SKM-1 (cell line): ENCODE measurements at regions not wholly inside any gene's neighbourhood (a gene's known extent, or its start where the extent isn't known, plus 50 kb on each side); places are given as distances from the start of the nearest gene placed in this dataset.
"Not testable (repeated sequence)": the region's sequence is repeated elsewhere in the genome, so short reads cannot be mapped to it uniquely, and the experiment has no call there.

ENCODE experiments used
- DNase-seq: peaks from one replicate; lab custom pipeline; 2025; ENCODE audit not compliant: unreplicated experiment; lab: John Stamatoyannopoulos, UW

DNA sequence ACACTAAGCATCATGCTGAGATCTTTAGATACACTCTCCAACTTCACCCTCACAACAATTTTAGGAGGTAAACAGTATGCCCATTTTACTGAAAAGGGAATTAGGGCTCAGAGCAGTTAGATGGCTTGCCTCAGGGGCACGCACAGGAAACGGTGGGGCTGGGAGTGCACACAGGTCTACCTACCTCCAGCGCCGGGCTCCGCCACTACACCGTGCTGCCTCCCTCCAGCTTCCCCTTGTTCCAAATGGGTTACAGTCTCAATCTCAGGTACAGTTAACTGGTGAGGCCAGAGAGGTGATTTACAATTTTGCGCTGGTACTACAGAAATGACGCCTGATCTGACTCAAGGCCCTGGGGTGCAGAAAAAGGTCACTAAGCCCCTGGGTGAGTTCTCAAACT lies 142.0 kb downstream of the NOC3L start:
- DNase-seq = no peak

DNA sequence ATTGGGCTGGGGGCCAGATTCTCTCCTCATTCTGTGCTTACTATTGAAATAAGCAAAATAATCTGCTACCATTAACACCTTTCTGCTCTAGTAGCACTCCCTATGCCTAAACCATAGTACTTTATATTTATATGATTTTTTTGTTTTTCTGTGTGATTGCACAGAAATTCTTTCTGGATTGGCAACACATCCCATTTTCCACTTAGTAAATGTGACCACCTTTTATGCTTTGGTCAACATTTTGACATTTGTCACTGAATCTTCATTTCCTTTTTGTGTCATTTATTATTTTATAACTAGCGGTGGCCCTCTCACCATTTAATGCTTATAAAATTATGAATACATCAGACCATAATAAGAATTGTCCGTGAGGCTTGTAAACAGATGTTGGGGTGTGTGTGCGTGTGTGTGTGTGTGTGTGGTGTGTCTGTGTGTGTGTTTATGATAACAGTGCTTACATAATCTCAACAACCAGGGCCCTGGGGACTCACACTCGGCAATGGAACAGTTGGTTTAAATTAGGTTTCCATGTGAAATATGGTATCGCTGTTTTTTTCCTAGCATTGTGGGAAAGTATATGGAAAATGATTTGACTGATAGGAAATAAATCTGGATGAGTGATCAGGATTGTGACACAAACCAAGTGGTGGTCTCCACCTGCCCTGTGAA lies 138.9 kb downstream of the NOC3L start:
- no peak for DNase-seq

DNA sequence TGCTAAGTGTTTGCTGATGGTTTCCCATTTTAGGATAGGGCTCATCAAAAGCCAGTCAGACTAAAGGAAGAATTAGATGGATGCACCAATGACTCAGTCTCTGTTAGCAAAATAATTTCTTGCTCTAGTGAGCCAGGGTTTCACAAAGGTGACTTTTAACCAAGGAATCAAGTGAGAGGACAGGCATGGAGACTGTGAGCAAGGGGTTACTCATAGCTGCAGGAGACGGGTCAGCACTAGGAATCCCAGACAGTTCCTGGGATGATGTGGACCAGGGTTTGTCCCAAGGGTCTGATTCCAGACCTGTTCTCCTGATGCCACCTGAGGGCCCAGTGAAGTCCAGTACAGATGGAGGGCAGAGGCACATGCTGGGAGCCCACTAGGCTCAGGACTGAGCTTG lies 138.1 kb downstream of the NOC3L start:
- DNase-seq = no peak

DNA sequence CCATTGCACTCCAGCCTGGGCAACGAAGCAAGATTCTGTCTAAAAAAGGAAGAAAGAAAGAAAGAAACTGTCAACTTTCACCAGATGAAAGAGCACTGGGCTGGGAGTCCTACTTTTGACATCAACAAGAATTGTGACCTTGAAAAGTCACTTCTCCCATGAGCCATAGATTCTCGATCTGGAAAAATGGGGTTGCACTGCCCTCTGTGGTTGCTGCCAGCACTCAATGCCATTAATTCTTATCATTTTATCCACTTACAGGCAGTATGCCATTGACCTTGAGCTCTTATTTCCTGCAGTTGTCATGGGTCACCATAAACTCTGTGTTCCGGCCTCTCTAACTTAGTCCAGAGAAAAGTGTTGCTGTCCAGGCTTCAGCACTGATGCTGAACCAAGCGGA lies 137.2 kb downstream of the NOC3L start:
- DNase-seq = no peak

DNA sequence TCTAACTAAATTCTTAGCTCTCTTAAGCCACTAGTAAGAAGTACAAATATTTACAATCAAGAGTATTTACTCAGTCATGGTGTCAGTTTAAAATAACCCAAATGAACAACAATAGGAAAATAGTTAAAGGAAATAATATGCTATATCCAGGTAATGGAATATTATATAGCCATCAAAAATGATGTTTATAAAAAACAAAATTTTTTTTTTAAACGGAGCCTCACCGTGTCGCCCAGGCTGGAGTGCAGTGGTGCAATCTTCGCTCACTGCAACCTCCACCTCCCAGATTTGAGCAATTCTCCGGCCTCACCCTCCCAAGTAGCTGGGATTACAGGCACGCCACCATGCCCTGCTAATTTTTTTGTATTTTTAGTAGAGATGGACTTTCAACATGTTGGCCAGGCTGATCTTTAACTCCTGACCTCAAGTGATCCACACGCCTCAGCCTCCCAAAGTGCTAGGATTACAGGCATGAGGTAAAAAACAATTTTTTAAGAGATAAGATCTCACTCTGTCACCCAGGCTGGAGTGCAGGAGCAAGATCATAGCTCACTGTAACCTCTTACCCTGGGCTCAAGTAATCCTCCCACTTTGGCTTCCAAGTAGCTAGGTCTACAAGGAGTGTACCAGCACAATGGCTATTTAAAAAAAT lies 132.5 kb downstream of the NOC3L start:
- no peak for DNase-seq

DNA sequence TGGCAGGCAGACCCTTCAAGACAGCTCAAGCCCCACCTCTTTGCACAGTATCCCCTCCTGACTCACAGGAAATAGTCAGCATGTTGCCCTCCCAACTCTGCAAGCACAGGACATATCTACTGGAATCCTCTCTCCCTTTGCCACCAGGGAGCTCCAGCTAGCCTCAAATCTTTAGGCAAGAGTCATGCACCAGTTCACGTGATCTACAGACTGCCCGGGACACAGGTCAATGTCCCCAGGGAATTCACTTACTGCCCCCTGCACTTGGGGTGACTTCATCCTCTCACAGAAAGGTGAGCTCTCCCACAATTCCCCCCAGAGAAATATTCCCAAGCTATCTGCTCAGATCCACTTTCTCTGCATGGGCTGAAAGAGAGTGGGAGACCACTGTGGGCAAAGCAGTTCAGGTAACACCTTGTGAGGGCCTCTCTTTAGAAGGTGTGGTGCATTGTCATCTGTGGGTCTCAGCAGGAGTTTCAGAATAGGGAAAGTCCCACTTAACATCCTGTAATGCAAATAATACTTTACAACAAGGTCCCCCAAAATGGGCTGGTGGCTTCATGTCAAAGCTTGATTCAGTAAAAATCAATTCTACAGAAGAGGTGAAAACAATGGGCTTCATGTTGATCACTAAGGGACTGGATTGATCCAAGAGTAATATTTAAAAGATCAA lies 129.9 kb downstream of the NOC3L start:
- no peak for DNase-seq

DNA sequence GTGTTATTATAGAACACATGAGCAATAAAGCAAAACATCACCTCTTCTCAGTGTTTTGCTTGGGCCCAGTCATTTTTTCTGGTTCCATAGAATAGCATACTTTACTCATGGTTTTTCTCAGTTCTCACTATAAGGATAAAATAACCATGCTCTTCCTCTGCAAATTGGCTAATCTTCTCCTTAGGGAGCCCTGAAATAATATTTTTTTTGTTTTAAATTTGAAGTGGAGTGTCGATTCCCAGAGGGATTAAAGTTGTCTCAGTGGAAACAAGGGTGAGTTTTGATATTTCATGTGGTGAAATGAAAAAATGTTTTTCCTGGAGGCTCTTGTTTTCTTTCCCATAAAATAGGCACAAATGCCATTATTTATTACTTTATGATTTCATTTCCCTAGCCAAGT lies 127.3 kb downstream of the NOC3L start:
- no peak for DNase-seq

DNA sequence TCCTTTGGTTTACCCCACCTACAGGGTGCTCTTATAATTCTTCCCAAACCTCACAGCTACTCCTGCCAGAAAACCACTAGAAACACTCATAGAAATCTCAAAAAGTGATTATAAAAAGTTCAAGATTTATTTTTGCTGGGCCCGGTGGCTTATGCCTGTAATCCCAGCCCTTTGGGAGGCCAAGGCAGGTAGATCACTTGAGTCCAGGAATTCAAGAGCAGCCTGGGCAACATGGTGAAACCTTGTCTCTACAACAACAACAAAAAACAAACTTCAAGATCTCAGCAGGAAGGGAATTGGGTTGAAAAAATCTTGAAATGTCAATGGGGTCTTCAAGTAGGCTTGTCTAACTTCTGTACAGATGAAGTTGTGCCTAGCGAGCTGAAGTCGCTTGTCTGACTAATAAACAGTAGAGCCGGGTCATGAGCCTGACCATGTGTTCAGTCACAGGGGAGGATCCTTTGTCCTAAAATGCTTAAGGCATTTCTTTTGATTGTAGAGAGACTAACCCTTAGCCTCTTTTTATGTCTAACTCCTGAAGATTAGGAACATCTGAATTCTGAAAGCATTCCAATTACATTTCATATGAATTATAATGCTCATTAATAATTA lies 124.6 kb downstream of the NOC3L start:
- DNase-seq = no peak

DNA sequence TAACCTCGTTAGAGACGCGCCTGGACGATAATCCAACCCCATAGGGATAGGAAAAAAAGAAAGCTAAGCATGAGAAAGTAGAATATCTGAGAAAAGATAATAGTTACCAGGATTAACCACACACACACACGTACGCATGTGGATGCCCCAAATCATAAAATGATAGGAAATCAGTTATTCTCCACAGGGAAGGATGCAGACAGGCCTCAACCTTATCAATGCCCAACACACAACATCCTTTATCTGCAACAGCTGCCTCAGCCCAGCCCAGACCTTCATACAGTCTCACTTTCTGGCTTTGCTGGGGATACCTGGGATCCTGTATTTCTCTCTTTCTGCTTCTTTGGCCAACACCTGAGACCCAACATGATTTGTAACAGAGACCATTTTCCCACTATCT lies 123.0 kb downstream of the NOC3L start:
- no peak for DNase-seq

DNA sequence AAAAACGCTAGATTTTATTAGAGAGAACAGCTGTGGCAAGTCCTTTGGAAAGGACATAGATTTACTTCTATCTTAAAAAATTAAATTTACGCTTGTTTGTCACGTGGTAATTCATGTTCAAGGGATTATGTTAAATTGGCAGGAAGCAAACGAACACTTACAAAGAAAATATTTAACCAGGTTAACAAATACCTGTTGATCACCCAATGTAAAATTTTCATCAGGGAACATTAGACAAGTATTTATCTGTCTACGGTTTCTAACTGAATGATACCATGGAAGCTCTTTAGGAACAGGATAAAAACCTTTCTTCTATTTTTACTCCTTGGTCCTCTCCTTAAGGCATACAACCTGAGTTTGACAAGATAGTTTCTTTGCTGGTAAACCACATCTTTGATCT lies 122.2 kb downstream of the NOC3L start:
- no peak for DNase-seq

DNA sequence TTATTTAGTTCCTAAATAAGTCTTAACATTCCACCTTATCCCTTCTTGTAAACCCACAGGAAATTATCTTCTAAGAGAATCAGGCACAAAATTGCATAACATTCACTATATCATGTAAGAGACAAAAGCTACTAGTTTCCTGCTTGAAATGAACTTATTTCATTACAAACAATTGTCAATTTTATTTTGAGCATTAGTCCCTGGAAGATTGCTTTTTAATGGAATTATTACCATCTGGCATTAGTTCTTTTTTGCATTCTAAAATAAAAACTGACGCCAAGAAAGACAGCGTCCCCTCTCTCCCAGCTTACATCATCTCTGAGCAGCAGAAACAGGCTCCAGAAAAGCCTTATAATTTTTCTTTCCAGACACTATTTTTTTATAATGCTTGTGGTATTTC lies 121.8 kb downstream of the NOC3L start:
- no peak for DNase-seq

DNA sequence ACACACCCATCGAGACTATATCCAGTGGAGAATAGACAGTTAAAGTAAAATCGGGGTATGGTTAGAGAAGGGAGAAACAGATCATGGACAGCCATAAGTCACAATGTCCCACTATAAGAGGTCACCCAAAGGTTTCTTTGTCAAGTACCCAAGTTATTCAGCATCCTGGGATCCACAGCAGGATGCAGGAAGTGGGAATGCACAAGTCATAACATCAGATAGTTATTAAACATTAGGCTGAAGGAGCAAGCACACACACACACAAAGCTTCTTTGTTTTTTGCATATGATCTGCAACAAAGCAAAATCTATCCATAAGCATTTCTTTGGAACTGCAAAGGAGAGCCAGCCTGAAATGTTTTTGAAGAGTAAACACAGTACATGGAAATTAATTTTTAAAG lies 111.6 kb downstream of the NOC3L start:
- no peak for DNase-seq

DNA sequence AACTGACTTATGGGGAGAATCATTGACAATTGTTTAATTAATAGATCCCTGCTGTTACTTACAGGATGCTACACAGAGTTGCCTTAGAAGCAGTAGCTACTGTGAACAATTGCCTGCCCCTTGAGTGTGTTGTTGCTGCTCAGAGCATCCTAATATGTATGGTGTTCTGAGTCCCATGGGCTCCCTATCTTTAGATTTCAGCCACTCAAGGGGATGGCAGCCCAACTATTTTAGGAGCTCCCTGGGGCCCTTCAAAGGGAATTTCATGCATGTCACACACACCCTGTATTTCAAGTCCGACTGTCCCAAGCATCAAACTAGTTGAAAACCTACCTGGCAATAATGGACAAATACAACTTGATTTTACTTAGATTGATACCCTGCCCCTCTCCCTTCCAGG lies 111.2 kb downstream of the NOC3L start:
- DNase-seq = no peak

DNA sequence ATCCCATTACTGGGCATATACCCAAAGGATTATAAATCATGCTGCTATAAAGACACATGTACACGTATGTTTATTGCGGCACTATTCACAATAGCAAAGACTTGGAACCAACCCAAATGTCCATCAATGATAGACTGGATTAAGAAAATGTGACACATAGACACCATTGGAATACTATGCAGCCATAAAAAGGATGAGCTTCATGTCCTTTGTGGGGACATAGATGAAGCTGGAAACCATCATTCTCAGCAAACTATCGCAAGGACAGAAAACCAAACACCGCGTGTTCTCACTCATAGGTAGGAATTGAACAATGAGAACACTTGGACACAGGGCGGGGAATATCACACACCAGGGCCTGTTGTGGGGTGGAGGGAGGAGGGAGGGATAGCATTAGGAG lies 105.3 kb downstream of the NOC3L start:
- DNase-seq = not testable (repeated sequence)

DNA sequence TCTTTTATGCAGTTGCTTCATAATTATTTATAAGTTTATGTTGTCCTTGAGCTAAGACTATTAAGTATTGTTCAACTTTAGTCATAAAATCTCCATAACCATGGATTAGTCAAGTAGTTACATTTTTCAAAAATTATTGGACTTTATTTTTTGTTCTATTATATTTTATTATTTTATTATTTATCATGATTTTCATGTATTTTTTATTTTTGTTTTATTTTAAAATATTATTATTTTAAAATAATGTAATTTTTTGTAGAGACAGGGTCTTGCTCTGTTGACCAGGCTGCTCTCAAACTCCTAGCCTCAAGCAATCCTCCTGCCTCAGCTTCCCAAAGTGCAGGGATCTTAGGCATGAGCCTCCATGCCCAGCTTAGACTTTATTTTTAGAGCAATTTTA lies 102.3 kb downstream of the NOC3L start:
- no peak for DNase-seq

DNA sequence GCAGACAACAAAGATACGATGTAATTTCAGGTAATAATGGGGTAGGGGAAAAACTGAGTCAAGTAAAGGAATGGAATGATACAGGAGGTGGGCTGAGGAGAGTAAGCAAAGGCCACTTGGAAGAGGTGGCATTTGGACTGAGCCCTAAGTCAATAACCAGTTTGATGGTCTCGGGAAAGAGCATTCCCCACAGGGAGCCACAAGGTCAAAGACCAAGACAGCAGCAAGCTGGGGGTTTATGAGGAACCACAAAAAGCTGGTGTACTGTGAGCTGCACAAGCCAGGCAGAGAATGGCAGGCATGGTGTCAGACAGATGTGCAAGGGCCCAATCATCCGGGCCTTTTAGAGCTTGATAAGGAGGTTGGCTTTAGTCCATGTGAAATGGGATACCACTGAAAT lies 98.7 kb downstream of the NOC3L start:
- no peak for DNase-seq

DNA sequence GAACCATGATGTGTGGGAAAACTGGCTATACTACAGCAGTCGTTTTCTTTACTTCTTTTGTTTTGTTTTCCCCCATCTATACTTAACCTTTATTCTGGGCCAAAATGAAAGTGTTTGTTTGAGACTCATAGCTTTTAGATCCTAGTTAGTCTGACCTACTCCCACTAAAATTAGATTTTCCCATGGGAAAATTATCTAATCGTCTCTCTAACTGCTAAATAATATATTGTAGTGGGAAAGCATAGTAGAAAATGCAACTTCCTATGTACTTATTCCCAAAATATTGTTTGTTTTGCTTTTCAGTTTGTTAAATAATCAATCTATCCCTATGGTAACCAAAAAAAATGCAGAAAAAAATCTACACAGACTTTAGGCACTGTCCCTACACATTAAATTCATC lies 96.6 kb downstream of the NOC3L start:
- no peak for DNase-seq

DNA sequence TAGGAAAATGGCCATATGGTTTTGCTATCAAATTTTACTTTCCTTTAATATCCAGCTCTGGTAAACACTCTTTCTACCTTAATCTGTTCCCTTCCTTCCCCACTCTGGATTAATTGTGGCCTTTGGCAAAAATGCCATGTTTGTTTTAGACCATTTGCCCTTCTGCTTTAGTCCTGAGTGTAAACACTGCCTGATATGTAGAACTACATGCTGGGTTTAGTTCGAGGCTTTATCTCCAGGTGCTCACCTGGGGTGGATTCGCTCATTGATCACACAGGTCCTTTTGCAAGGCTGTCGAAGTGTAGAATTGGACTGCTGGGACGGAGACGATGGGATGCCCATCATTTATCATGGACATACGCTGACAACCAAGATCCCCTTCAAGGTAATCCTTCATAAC lies 94.1 kb downstream of the NOC3L start:
- DNase-seq = no peak

DNA sequence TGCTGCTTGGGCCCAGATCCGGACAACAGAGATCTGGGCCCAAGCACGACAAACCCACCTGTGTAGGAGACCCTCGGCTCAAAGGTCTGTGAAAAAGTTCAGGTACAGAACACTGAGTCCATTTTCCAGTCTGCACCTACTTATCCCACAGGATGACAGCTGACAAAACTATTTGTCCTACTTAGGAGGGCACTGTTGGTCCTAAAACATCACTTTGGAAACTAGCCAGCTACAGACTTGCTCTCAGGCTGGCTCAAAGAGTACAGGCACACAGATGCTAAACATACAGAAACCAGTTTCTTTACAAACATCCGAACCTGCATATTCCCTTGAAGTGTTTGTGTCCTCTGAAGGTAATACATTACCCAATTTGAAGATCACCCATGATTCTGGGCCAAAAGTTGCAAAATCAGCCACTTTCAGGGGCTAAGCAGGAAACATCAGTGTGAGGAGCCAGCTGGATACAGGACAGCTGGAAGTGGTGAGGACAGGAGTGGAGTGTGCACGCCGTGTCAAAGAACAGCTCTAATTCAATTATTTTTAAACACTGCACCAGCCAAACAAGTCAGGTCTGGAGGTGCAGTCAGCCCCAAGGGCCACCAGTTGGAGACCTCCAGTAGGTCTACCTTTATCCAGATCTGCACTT lies 88.5 kb downstream of the NOC3L start:
- no peak for DNase-seq

DNA sequence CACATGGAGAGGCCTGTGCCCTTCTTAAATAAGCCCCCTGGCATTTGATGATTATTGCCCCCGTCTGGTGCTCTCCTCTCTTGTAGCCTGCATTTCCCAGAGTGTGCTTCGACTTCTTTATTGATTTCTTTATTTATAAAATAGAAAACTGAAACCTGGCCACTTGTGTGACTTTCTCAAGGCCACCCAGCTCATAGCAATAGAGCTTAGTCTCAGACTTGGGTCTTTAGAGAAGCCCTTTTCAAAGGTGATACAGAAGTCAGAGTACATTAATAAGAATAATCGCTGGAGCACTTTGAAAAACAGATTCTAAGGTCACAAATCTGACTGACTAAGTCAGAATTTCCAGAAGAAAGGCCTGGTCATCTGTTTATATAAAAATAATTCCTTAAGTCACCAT lies 86.6 kb downstream of the NOC3L start:
- DNase-seq = no peak

DNA sequence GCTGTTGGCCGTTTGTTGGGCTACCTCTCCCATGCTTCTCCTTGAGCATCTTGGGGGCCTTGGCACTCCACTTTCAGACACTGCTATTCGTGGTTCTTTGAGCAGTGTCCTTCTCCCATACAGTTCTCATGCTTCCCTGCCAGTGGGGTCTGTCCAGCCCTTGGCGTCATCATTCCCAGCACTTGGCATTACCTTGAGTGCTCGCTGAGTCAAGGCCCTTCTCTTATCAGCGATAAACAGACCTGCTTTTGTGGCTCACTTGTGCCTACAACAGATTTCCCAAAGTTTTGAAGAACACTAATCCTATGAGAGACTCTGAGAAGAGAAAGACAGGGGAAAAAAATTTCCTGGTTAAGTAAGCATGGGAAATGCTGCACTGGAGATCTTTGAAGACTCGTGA lies 85.3 kb downstream of the NOC3L start:
- no peak for DNase-seq
